Fibroblast of lung (primary cell): ENCODE measurements at regions not wholly inside any gene's neighbourhood (a gene's known extent, or its start where the extent isn't known, plus 50 kb on each side); places are given as distances from the start of the nearest gene placed in this dataset.
A peak's percentile ranks its signal among the peaks of the same experiment; 100 is the strongest.

ENCODE experiments used
- DNase-seq, 2 donors: peaks; one replicate each; pipeline versions ENCODE4 v3.0.0 to v3.0.0-alpha.2; 2010; ENCODE audit warnings: low read depth in 2 of 2
- H2AFZ ChIP-seq: 2 replicates; pipeline ENCODE4 v1.5.1; 2012; ENCODE audit warnings: low read length, control low read depth, inconsistent platforms
- H3K27ac ChIP-seq: 2 replicates; pipeline ENCODE4 v1.5.1; 2011; ENCODE audit warnings: low read length, control low read depth; ENCODE audit not compliant: insufficient read depth
- H3K27me3 ChIP-seq: 2 replicates; pipeline ENCODE4 v1.5.1; 2011; ENCODE audit warnings: mild to moderate bottlenecking, low read length; ENCODE audit not compliant: control insufficient read depth, insufficient read depth
- H3K36me3 ChIP-seq: 2 replicates; pipeline ENCODE4 v1.5.1; 2011; ENCODE audit warnings: low read length; ENCODE audit not compliant: control insufficient read depth, insufficient read depth
- H3K4me1 ChIP-seq: 2 replicates; pipeline ENCODE4 v1.5.1; 2011; ENCODE audit warnings: low read length; ENCODE audit not compliant: control insufficient read depth, insufficient read depth; ENCODE audit errors: extremely low read depth
- H3K4me2 ChIP-seq: 2 replicates; pipeline ENCODE4 v1.5.1; 2011; ENCODE audit warnings: low read length, control low read depth; ENCODE audit not compliant: insufficient read depth; ENCODE audit errors: extremely low read depth
- H3K4me3 ChIP-seq, 4 experiments: fragments of 200-600 bp in 1 of 4; sonication (generic) in 1 of 4; replicated peaks in 1 of 4; 2 replicates each; pipeline ENCODE4 v1.5.1; 2011 to 2016; ENCODE audit warnings: low read length in 4 of 4, low read depth in 3 of 4, mild to moderate bottlenecking in 3 of 4, control low read depth in 2 of 4, inconsistent platforms in 1 of 4, mixed read lengths in 1 of 4; ENCODE audit not compliant: insufficient read depth in 1 of 4; ENCODE audit errors: control extremely low read depth in 1 of 4
- H3K79me2 ChIP-seq: 2 replicates; pipeline ENCODE4 v1.5.1; 2012; ENCODE audit warnings: mild to moderate bottlenecking, low read length, inconsistent platforms; ENCODE audit not compliant: control insufficient read depth, insufficient read depth
- H3K9ac ChIP-seq: 2 replicates; pipeline ENCODE4 v1.5.1; 2011; ENCODE audit warnings: mild to moderate bottlenecking, low read length, control low read depth; ENCODE audit not compliant: insufficient read depth
- H3K9me3 ChIP-seq: 2 replicates; pipeline ENCODE4 v1.5.1; 2012; ENCODE audit warnings: low read depth, low read length; ENCODE audit not compliant: control insufficient read depth, insufficient read depth
- H4K20me1 ChIP-seq: 2 replicates; pipeline ENCODE4 v1.5.1; 2011; ENCODE audit warnings: low read length; ENCODE audit not compliant: control insufficient read depth, insufficient read depth; ENCODE audit errors: extremely low read depth
- EZH2 ChIP-seq: IDR thresholded peaks from 2 replicates; pipeline ENCODE4 v1.5.1; 2012; ENCODE audit warnings: low read length, control low read depth, mild to moderate bottlenecking; ENCODE audit errors: missing control alignments
- TF ChIP-seq, protein P1 (sequence below), 2 donors: IDR thresholded peaks in 1 of 2; conservative IDR thresholded peaks in 1 of 2; 1 replicate in 1 of 2; 2 replicates in 1 of 2; pipeline ENCODE4 v1.5.1; 2011 to 2012; ENCODE audit warnings: low read length in 2 of 2, control low read depth in 1 of 2, inconsistent platforms in 1 of 2, low read depth in 1 of 2, mild to moderate bottlenecking in 1 of 2

DNA sequence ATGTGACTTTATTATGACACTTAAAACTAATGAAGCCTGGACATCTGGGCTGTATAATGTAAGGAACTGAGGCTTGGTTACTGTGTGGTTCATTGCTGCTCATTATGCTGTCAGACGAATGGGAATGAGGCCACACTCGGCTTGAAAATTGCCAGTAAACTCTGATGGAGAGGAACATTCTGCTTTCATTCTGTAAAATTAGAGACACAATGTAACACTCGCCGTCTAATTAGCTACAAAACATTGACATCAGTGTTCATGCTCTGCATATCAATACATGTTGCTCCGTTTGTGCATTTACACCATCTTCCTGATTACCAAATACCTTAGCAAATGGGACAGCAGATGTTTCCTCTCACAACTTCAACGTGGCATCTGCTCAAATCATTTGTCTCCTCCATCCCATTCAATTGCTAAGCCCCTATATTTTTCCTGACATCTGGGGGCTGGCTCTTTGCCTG, 133.0 kb downstream of the SLC28A3 start:
- TF ChIP-seq EZH2, result no peak
- TF ChIP-seq, protein P1, sequence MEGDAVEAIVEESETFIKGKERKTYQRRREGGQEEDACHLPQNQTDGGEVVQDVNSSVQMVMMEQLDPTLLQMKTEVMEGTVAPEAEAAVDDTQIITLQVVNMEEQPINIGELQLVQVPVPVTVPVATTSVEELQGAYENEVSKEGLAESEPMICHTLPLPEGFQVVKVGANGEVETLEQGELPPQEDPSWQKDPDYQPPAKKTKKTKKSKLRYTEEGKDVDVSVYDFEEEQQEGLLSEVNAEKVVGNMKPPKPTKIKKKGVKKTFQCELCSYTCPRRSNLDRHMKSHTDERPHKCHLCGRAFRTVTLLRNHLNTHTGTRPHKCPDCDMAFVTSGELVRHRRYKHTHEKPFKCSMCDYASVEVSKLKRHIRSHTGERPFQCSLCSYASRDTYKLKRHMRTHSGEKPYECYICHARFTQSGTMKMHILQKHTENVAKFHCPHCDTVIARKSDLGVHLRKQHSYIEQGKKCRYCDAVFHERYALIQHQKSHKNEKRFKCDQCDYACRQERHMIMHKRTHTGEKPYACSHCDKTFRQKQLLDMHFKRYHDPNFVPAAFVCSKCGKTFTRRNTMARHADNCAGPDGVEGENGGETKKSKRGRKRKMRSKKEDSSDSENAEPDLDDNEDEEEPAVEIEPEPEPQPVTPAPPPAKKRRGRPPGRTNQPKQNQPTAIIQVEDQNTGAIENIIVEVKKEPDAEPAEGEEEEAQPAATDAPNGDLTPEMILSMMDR (conservative IDR thresholded peaks at IDR 0.05 in 1 of 2, IDR thresholded peaks at IDR 0.05 in 1 of 2; ENCODE audit: low read depth in 1 of 2, low read length in 2 of 2), result no peak
- H3K27ac ChIP-seq, result no peak overlapping the region
- H3K4me1 ChIP-seq, result no peaks in the 10 kb centered on the region
- no peaks in the 10 kb centered on the region for H3K79me2 ChIP-seq
- peak overlapping the region; percentile 21 for H2AFZ ChIP-seq
- no peaks in the 10 kb centered on the region for H3K9me3 ChIP-seq
- peak overlapping the region in 1 of 4 experiments; percentile 1 for H3K4me3 ChIP-seq
- no peak overlapping the region for H3K9ac ChIP-seq
- no peak overlapping the region for H3K4me2 ChIP-seq
- no peaks in the 10 kb centered on the region for H4K20me1 ChIP-seq
- no peaks in the 10 kb centered on the region for H3K36me3 ChIP-seq
- peak in 1 of 2 donors; percentile 58 for DNase-seq
- no peaks in the 10 kb centered on the region for H3K27me3 ChIP-seq

DNA sequence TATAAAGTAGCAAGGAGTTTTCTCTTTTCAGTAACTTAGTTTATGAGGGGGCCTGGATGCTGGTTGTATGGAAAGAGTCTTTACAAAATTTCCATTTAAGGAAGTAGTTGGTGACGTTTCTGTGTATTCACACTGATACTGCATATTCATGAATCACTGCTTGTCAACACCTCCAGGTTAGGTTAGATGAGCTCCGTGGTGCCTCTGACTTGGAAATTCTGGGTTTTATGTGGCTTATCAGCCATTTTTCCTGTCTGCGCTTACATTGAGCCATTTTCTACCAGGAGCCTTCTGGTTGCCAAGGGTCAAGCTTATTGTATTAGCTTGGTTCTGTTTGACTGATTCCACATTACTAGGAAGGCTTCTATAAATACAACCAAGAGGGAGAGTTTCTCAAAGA, 128.3 kb downstream of the SLC28A3 start:
- Histone ChIP-seq H2AFZ (no peak overlapping the region), H4K20me1 (no peaks in the 10 kb centered on the region), H3K4me2 (no peak overlapping the region), H3K9me3 (no peaks in the 10 kb centered on the region), H3K4me3 (no peak overlapping the region), H3K27ac (no peak overlapping the region), H3K79me2 (no peaks in the 10 kb centered on the region), H3K4me1 (no peaks in the 10 kb centered on the region), H3K36me3 (no peaks in the 10 kb centered on the region), H3K27me3 (no peaks in the 10 kb centered on the region), H3K9ac (no peak overlapping the region)
- TF ChIP-seq, protein P1 (conservative IDR thresholded peaks at IDR 0.05 in 1 of 2, IDR thresholded peaks at IDR 0.05 in 1 of 2; ENCODE audit: low read depth in 1 of 2, low read length in 2 of 2), result no peak
- TF ChIP-seq EZH2, result no peak
- no peak for DNase-seq

DNA sequence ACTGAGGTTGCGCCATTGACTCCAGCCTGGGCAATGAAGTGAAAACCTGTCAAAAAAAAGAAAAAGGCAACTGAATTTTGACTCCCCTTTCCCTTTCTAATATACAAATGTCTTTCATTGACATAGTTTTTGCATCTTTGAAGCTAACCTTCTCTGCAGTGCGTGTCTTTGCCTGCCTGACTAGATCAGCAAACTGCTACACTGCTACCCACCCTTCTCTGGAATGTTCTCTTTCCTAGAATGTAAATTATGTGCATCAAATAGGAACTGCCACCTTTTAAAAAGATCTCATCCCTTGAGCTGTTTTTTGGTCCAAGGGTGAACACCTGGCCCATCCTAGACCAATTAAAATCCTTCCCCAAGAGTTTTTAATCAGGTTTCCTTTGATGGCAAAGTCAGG, 127.6 kb downstream of the SLC28A3 start:
- H3K9me3 ChIP-seq, result no peaks in the 10 kb centered on the region
- no peaks in the 10 kb centered on the region for H3K79me2 ChIP-seq
- H3K4me3 ChIP-seq, result no peak overlapping the region
- no peak overlapping the region for H3K4me2 ChIP-seq
- no peaks in the 10 kb centered on the region for H4K20me1 ChIP-seq
- no peak overlapping the region for H3K9ac ChIP-seq
- no peaks in the 10 kb centered on the region for H3K4me1 ChIP-seq
- DNase-seq, result no peak
- no peak overlapping the region for H3K27ac ChIP-seq
- TF ChIP-seq, protein P1 (conservative IDR thresholded peaks at IDR 0.05 in 1 of 2, IDR thresholded peaks at IDR 0.05 in 1 of 2; ENCODE audit: low read depth in 1 of 2, low read length in 2 of 2), result no peak
- no peak for TF ChIP-seq EZH2
- H3K36me3 ChIP-seq, result no peaks in the 10 kb centered on the region
- H2AFZ ChIP-seq, result no peak overlapping the region
- no peaks in the 10 kb centered on the region for H3K27me3 ChIP-seq
